Endodermal cell (in vitro differentiated cells): ENCODE measurements at regions not wholly inside any gene's neighbourhood (a gene's known extent, or its start where the extent isn't known, plus 50 kb on each side); places are given as distances from the start of the nearest gene placed in this dataset.

Source experiments
- DNase-seq: peaks from one replicate; pipeline ENCODE4 v3.0.0-alpha.2; 2017
- H3K27ac ChIP-seq: 2 replicates; pipeline ENCODE4 v1.5.1; 2013; ENCODE audit warnings: mild to moderate bottlenecking, low read depth, low read length, moderate library complexity
- H3K27me3 ChIP-seq: 2 replicates; pipeline ENCODE4 v1.6.1; 2013; ENCODE audit warnings: mild to moderate bottlenecking, low read length, moderate library complexity; ENCODE audit not compliant: insufficient read depth, control insufficient read depth, poor library complexity, severe bottlenecking
- H3K36me3 ChIP-seq: 2 replicates; pipeline ENCODE4 v1.7.0; 2013; ENCODE audit warnings: mild to moderate bottlenecking, low read length, moderate library complexity; ENCODE audit not compliant: control insufficient read depth, insufficient read depth
- H3K4me1 ChIP-seq: one replicate; pipeline ENCODE4 v1.7.0; 2013; ENCODE audit warnings: low read length; ENCODE audit not compliant: control insufficient read depth, insufficient read depth
- H3K4me3 ChIP-seq: 2 replicates; pipeline ENCODE4 v1.5.1; 2013; ENCODE audit warnings: mild to moderate bottlenecking, low read length, moderate library complexity
- H3K9ac ChIP-seq: 2 replicates; pipeline ENCODE4 v1.6.1; 2013; ENCODE audit warnings: mild to moderate bottlenecking, low read length, moderate library complexity; ENCODE audit not compliant: poor library complexity, severe bottlenecking; ENCODE audit errors: extremely low read depth
- H3K9me3 ChIP-seq: 2 replicates; pipeline ENCODE4 v1.6.1; 2013; ENCODE audit warnings: mild to moderate bottlenecking, low read length, moderate library complexity; ENCODE audit not compliant: control insufficient read depth
- H3K27ac Mint-ChIP-seq: 2 replicates; pipeline ENCODE4 v1.8.0; 2020; ENCODE audit warnings: mixed read lengths
- H3K27me3 Mint-ChIP-seq: 2 replicates; pipeline ENCODE4 v1.8.0; 2021; ENCODE audit warnings: mild to moderate bottlenecking, mixed read lengths; ENCODE audit not compliant: insufficient read depth
- H3K36me3 Mint-ChIP-seq: 2 replicates; pipeline ENCODE4 v1.8.0; 2020; ENCODE audit warnings: low read depth, mixed read lengths
- H3K4me1 Mint-ChIP-seq: 2 replicates; pipeline ENCODE4 v1.8.0; 2020; ENCODE audit warnings: mixed read lengths
- H3K4me3 Mint-ChIP-seq: 2 replicates; pipeline ENCODE4 v1.8.0; 2020; ENCODE audit warnings: mild to moderate bottlenecking, moderate library complexity, mixed read lengths
- H3K9me3 Mint-ChIP-seq: 2 replicates; pipeline ENCODE4 v1.8.0; 2020; ENCODE audit warnings: mild to moderate bottlenecking, mixed read lengths
- WGBS, 2 experiments: methylation state at CpG; one replicate each; pipeline versions ENCODE4 v1.1.5 to v1.1.7; 2013; ENCODE audit warnings: missing lambda C conversion rate in 2 of 2, mixed read lengths in 1 of 2; ENCODE audit not compliant: insufficient coverage in 1 of 2, insufficient read length in 1 of 2; 5-methylcytosine and 5-hydroxymethylcytosine counted together
- TF ChIP-seq, protein P1 (sequence below): fragments of 200-600 bp; sonication (generic); conservative IDR thresholded peaks from 2 replicates; pipeline ENCODE4 v1.5.0; 2021; ENCODE audit warnings: antibody characterized with exemption, mild to moderate bottlenecking

- H3K4me1 Mint-ChIP-seq: peaks cover 10% of the 10 kb centered on the region
- H3K36me3 Mint-ChIP-seq: no peaks in the 10 kb centered on the region
- WGBS, 2 experiments: 45 to 88% methylated on average over 2 to 3 of the region's 3 CpGs
- Histone ChIP-seq H3K4me1 (no peaks in the 10 kb centered on the region), H3K36me3 (no peaks in the 10 kb centered on the region), H3K9me3 (no peaks in the 10 kb centered on the region), H3K27ac (peak overlapping the region; percentile 90), H3K9ac (no peak overlapping the region), H3K4me3 (no peak overlapping the region), H3K27me3 (no peaks in the 10 kb centered on the region)
- DNase-seq: no peak
- H3K4me3 Mint-ChIP-seq: no peak overlapping the region
- H3K27ac Mint-ChIP-seq: no peak overlapping the region
- TF ChIP-seq, protein P1, sequence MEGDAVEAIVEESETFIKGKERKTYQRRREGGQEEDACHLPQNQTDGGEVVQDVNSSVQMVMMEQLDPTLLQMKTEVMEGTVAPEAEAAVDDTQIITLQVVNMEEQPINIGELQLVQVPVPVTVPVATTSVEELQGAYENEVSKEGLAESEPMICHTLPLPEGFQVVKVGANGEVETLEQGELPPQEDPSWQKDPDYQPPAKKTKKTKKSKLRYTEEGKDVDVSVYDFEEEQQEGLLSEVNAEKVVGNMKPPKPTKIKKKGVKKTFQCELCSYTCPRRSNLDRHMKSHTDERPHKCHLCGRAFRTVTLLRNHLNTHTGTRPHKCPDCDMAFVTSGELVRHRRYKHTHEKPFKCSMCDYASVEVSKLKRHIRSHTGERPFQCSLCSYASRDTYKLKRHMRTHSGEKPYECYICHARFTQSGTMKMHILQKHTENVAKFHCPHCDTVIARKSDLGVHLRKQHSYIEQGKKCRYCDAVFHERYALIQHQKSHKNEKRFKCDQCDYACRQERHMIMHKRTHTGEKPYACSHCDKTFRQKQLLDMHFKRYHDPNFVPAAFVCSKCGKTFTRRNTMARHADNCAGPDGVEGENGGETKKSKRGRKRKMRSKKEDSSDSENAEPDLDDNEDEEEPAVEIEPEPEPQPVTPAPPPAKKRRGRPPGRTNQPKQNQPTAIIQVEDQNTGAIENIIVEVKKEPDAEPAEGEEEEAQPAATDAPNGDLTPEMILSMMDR: no peak
- no peaks in the 10 kb centered on the region for H3K9me3 Mint-ChIP-seq
- no peaks in the 10 kb centered on the region for H3K27me3 Mint-ChIP-seq
Measured at GRCh38 chr9:106019039-106019680, 324.8 kb downstream of the TMEM38B start.

- WGBS, 2 experiments: 55 to 76% methylated on average over 4 to 5 of the region's 5 CpGs
- no peak overlapping the region for H3K9ac ChIP-seq
- H3K4me1 ChIP-seq: no peaks in the 10 kb centered on the region
- H3K27me3 ChIP-seq: no peaks in the 10 kb centered on the region
- Mint-ChIP-seq H3K4me1 (peaks cover 10% of the 10 kb centered on the region), H3K4me3 (no peak overlapping the region), H3K27me3 (no peaks in the 10 kb centered on the region), H3K36me3 (no peaks in the 10 kb centered on the region), H3K27ac (peak overlapping the region; percentile 22), H3K9me3 (no peaks in the 10 kb centered on the region)
- peak overlapping the region; percentile 90 for H3K27ac ChIP-seq
- TF ChIP-seq, protein P1: no peak
- no peaks in the 10 kb centered on the region for H3K9me3 ChIP-seq
- H3K36me3 ChIP-seq: no peaks in the 10 kb centered on the region
- no peak overlapping the region for H3K4me3 ChIP-seq
- DNase-seq: peak; percentile 50
Measured at GRCh38 chr9:106019702-106020101, 325.4 kb downstream of the TMEM38B start.

GRCh38 chr9:106020186-106020585, 325.8 kb downstream of the TMEM38B start:
- Mint-ChIP-seq H3K27ac (peak overlapping the region; percentile 22), H3K9me3 (no peaks in the 10 kb centered on the region), H3K27me3 (no peaks in the 10 kb centered on the region), H3K4me1 (peaks cover 10% of the 10 kb centered on the region), H3K4me3 (no peak overlapping the region), H3K36me3 (no peaks in the 10 kb centered on the region)
- no peak for DNase-seq
- H3K36me3 ChIP-seq: no peaks in the 10 kb centered on the region
- H3K4me3 ChIP-seq: no peak overlapping the region
- TF ChIP-seq, protein P1: no peak
- no peaks in the 10 kb centered on the region for H3K9me3 ChIP-seq
- peak overlapping the region; percentile 90 for H3K27ac ChIP-seq
- no peaks in the 10 kb centered on the region for H3K27me3 ChIP-seq
- no peak overlapping the region for H3K9ac ChIP-seq
- WGBS, 2 experiments: 98 to 100% methylated on average over 2 of the region's 2 CpGs
- H3K4me1 ChIP-seq: no peaks in the 10 kb centered on the region
